GM12891 (cell line): ENCODE measurements at regions not wholly inside any gene's neighbourhood (a gene's known extent, or its start where the extent isn't known, plus 50 kb on each side); places are given as distances from the start of the nearest gene placed in this dataset.

Experiments used
- PAX5 ChIP-seq: IDR thresholded peaks from 2 replicates; pipeline ENCODE4 v1.6.1; 2011; ENCODE audit warnings: low read length, moderate library complexity, mild to moderate bottlenecking; ENCODE audit not compliant: insufficient read depth, severe bottlenecking
- POLR2A ChIP-seq: IDR thresholded peaks from 2 replicates; pipeline ENCODE4 v1.6.1; 2011; ENCODE audit warnings: low read depth, low read length, control low read depth
- POLR2AphosphoS5 ChIP-seq: IDR thresholded peaks from 2 replicates; pipeline ENCODE4 v1.6.1; 2011; ENCODE audit warnings: low read depth, low read length, control low read depth
- POU2F2 ChIP-seq: IDR thresholded peaks from 2 replicates; pipeline ENCODE4 v1.6.1; 2011; ENCODE audit warnings: low read depth, mild to moderate bottlenecking, control low read depth, low read length, moderate library complexity
- TAF1 ChIP-seq: IDR thresholded peaks from 2 replicates; pipeline ENCODE4 v1.6.1; 2011; ENCODE audit warnings: low read depth, low read length, control low read depth

- no peak for TF ChIP-seq POLR2A
- no peak for TF ChIP-seq POLR2AphosphoS5
- TF ChIP-seq TAF1 = no peak
- TF ChIP-seq PAX5 = no peak
- no peak for TF ChIP-seq POU2F2
These were observed 69.5 kb upstream of the FAM169A start for GRCh38 chr5:74935752-74936091.
